GM19239 (cell line): ENCODE measurements at regions not wholly inside any gene's neighbourhood (a gene's known extent, or its start where the extent isn't known, plus 50 kb on each side); places are given as distances from the start of the nearest gene placed in this dataset.
"Not testable (repeated sequence)": the region's sequence is repeated elsewhere in the genome, so short reads cannot be mapped to it uniquely, and the experiment has no call there.

Source experiments
- DNase-seq: peaks from one replicate; pipeline ENCODE4 v3.0.0; 2011; ENCODE audit warnings: low spot score; ENCODE audit not compliant: insufficient read length
- FAIRE-seq: peaks from 2 replicates; lab custom pipeline; 2011; peaks lifted over from hg19 to GRCh38; lab: Jason Lieb, UNC

- DNase-seq = peak; percentile 1
- FAIRE-seq = peak; percentile 4
Measured at GRCh38 chr13:68588623-68589022, 1358.5 kb upstream of the PCDH9 start.

DNA sequence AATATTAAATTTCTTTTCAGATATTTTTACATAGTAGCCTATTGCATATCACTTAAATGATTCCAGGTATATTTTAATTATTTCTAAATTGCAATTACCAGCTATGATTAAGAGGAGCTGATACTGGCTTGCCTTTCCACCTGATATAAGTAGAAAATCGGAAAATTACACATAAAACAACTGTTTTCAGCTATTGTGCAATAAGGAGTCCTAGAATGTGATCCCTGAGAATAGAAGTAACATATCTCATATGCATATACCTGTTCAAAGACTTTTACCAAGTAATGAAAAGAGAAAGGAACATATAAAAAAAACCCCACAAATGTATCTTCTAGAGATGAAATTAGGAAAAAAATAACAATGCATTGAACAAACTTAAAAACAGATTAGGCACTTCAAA lies 1354.6 kb upstream of the PCDH9 start:
- FAIRE-seq = no peak
- DNase-seq = no peak

DNA sequence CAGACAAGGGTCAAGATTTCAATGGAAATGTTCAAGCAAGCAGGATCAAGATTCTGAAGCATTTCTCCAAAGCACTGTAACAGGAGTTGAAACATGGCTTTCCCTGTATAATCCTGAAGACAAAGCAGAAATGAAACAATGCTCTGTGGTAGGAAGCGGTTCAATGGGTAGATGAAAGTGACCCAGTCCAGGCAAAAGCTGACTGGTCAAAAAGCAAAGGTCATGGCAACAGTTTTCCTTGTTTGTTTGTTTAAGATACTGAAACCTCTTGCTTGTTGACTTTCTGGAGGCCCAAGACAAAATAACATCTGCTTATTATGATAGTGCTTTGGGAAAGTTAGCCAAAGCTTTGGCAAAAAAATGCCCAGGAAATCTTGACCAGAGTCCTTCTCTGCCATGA lies 1343.9 kb upstream of the PCDH9 start:
- FAIRE-seq = no peak
- no peak for DNase-seq

DNA sequence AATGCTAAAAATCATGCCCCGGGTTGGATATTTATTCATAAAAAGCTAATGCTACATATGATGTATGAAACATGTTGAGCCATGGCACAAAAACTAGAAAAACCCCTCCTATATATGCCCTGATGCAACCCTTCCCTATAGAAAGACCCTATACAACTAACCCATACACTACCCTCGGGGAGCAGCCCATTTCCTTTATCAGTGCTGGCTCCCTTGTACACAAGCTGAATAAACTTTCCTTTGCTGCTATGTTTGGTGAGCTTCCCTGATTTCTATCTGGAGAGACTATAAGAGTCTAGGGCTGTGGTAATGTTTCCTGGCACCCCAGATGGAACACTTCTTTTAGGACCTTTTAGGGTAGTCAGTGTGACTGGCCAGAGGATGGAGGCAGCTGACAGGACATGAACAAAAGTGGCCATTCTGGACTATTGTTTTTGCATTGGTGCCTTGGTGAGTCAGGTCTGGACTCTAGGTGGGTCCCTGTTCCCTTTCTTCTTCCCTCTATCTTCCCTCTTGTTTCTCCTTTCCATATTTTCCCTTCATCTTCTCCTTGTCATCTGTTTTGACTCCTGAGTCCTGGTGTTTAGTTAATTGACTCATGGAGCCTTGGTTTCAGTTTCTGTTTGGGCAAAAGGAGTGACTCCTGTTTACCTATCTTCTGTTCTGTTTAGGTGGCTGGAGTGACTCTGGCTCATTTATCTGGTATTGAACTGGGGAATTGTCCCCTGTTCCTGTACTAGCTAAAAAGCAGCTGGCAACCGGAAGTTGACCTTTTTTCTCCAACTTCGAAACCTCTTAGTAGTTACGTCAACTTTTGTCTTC lies 1321.8 kb upstream of the PCDH9 start:
- FAIRE-seq = no peak
- no peak for DNase-seq

GRCh38 chr13:68550330-68550729 lies 1320.2 kb upstream of the PCDH9 start:
- no peak for FAIRE-seq

DNA sequence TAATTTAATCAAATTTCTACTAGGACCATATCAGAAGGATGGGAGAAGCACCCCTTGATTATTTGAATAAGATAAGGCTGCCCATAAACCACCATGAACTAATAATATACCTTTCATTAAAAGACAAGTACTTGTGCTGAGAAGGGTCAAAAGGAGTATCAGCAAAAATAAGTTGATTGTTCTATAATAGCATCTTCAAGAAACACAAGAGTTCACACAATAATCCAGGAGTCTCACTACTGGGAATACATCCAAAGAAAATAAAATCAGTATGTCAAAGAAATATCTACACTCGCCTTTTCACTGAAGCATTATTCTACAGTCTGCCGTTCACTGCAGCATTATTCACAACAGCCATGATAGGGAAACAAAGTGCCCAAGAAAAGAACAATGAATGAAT lies 1310.1 kb upstream of the PCDH9 start:
- FAIRE-seq (no peak), DNase-seq (no peak)

More at GRCh38 chr13:68550330-68550729, 1320.2 kb upstream of the PCDH9 start:
- no peak for DNase-seq

- FAIRE-seq (no peak), DNase-seq (no peak)
Measured at GRCh38 chr13:68535329-68535728, 1305.2 kb upstream of the PCDH9 start.

- not testable (repeated sequence) for FAIRE-seq, DNase-seq
Measured at GRCh38 chr13:68527167-68527566, 1297.0 kb upstream of the PCDH9 start.

DNA sequence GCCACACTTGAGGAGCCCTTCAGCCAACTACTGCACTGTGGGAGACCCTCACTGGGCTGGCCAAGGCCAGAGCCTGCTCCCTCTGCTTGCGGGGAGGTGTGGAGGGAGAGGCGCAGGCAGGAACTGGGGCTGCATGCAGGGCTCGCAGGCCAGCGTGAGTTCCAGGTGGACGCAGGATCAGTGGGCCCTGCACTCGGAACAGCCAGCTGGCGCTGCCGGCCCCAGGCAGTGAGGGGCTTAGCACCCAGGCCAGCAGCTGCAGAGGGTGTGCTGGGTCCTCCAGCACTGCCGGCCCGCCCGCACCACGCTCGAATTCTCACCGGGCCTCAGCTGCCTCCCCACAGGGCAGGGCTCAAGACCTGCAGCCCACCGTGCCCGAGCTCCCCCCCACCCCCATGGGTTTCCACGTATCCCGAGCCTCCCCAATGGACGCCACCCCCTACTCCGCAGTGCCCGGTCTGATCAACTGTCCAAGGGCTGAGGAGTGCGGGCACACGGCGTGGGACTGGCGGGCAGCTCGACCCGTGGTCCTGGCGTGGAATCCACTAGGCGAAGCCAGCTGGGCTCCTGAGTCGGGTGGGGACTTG lies 1293.8 kb upstream of the PCDH9 start:
- FAIRE-seq (no peak), DNase-seq (no peak)

DNA sequence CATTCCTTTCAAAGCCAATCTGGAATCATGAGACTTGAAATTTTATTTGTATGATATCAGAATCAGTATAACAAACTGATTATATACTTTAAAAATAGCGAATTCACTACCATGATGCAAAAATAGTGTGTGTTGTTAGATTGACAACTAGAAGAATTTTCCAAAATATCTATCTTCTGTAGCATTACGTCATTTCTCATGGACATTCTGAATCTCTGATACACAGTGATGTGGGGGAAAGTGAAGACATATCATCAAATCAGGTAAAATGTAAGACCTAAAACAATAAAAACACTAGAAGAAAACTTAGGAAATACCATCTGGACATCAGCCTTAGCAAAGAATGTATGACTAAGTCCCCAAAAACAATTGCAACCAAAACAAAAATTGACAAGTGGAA lies 1292.0 kb upstream of the PCDH9 start:
- no peak for FAIRE-seq
- no peak for DNase-seq

- DNase-seq (no peak), FAIRE-seq (no peak)
Measured at GRCh38 chr13:68509734-68510621, 1279.8 kb upstream of the PCDH9 start.

- no peak for FAIRE-seq
- no peak for DNase-seq
Measured at GRCh38 chr13:68506888-68507551, 1276.9 kb upstream of the PCDH9 start.

GRCh38 chr13:68490594-68490993 lies 1260.5 kb upstream of the PCDH9 start:
- FAIRE-seq (no peak), DNase-seq (no peak)

GRCh38 chr13:68481130-68481529 lies 1251.0 kb upstream of the PCDH9 start:
- FAIRE-seq (no peak), DNase-seq (no peak)

DNA sequence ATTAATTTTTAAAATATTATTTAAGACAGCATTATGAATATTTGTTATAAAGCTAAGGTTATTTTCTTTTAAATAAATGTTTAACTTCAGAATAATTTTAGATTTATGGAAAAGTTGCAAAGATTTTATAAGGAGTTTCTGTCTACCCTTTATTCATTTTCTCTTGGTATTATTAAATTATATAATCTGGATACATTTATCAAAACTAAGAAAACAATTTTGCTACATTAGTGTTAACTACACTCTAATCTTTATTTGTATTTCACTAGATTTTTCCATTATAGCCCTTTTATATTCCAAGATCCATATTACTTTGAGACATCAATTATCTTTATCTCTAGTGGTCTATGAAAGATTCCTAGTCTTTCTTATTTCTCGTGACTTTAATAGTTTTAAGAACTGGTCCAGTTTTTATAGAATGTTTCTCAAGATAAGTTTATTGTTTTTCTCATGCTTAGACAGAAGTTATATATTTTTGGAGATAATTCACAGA lies 1243.7 kb upstream of the PCDH9 start:
- FAIRE-seq = no peak
- no peak for DNase-seq

GRCh38 chr13:68467160-68467559 lies 1237.0 kb upstream of the PCDH9 start:
- DNase-seq = no peak
- no peak for FAIRE-seq

DNA sequence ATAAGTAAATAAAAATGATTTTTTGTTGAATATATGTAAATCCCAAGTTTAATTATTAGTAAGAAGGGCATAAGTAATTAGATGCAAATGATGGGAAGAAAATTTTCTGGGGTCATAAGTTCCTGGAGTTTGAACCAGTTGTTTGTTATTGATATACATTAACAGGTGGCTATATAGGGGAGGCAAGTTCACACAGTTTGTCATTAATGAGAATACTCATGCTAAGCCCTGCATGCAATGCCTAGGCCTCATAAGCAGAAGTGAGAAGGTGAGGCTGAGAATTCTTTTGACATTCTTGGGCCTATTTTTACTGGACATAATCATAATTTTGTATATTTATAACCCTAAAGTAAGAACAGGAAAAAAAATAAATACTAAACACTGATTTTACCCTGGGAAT lies 1210.7 kb upstream of the PCDH9 start:
- DNase-seq = no peak
- FAIRE-seq = no peak

GRCh38 chr13:68439817-68440216 lies 1209.7 kb upstream of the PCDH9 start:
- FAIRE-seq = no peak
- DNase-seq = no peak

DNA sequence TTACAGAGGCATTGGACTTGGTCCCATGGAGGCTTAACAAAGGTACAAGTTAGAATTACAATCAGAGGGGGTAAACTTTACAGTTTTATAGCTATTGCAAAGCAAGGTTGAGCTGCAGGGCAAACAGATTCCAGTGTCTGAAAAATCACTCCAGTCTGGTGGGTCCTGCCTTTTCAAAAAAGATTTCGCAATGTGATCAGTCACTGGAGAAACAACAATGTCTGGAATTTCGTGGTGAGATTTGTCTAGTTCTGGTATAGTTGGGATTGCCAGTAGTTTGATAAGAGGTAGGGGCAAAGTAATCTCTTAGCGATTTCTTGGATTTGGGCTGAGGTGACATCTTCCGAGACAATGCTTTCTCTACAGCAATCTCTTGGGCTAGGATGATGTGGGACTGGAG lies 1198.2 kb upstream of the PCDH9 start:
- DNase-seq = no peak
- FAIRE-seq = no peak

- DNase-seq (no peak), FAIRE-seq (no peak)
Measured at GRCh38 chr13:68417801-68418200, 1187.7 kb upstream of the PCDH9 start.
